ENCODE measurements at regions not wholly inside any gene's neighbourhood (a gene's known extent, or its start where the extent isn't known, plus 50 kb on each side); places are given as distances from the start of the nearest gene placed in this dataset.

- TF ChIP-seq CTCF (IDR thresholded peaks at IDR 0.05) = no peak
- no peak for TF ChIP-seq POLR2A (IDR thresholded peaks at IDR 0.05)
Observed at GRCh38 chr9:33651125-33651524, 127.1 kb downstream of the ANKRD18B start.
